ENCODE measurements at regions not wholly inside any gene's neighbourhood (a gene's known extent, or its start where the extent isn't known, plus 50 kb on each side); places are given as distances from the start of the nearest gene placed in this dataset.

- TF ChIP-seq POLR2A (IDR thresholded peaks at IDR 0.05; ENCODE audit: low read depth, low read length) = no peak
- no peak for TF ChIP-seq CTCF (IDR thresholded peaks at IDR 0.05; ENCODE audit: extremely low read depth in 1 of 2, insufficient read depth in 1 of 2, low read depth in 1 of 2, low read length in 2 of 2)
- TF ChIP-seq GATA2 (IDR thresholded peaks at IDR 0.05; ENCODE audit: insufficient read depth, insufficient read length, low read depth, low read length) = no peak
Observed at GRCh38 chr4:111836601-111837000, 308.7 kb upstream of the FAM241A start.

Measured in endothelial cell of umbilical vein (primary cell).